ENCODE measurements at regions not wholly inside any gene's neighbourhood (a gene's known extent, or its start where the extent isn't known, plus 50 kb on each side); places are given as distances from the start of the nearest gene placed in this dataset.

DNA sequence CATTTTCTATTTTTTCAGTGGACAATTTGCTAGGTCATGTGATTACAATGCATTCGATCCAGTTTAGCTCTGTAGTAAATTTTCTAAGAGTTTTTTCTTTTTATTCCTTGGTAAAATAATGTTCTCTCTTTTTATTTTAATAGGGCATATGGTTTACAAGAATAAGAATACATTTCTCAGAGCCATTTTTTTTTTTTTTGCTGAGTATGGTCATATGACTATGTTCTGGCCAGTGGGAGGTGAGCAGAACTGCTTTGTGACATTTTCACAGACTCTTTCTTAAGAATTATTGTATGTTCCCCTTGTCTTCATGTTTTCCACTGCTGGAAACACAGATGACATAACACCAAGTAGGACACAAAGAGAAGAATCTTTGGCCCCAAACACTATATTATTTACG lies 626.6 kb upstream of the FSHR start:
- no peak overlapping the region for H3K27ac ChIP-seq
- H3K4me3 ChIP-seq, result no peak overlapping the region
- no peak for TF ChIP-seq EP300 (IDR thresholded peaks at IDR 0.05)
- no peak for TF ChIP-seq POLR2AphosphoS5 (IDR thresholded peaks at IDR 0.05)
- TF ChIP-seq POLR2A (IDR thresholded peaks at IDR 0.05), result no peak
- TF ChIP-seq, protein P1, sequence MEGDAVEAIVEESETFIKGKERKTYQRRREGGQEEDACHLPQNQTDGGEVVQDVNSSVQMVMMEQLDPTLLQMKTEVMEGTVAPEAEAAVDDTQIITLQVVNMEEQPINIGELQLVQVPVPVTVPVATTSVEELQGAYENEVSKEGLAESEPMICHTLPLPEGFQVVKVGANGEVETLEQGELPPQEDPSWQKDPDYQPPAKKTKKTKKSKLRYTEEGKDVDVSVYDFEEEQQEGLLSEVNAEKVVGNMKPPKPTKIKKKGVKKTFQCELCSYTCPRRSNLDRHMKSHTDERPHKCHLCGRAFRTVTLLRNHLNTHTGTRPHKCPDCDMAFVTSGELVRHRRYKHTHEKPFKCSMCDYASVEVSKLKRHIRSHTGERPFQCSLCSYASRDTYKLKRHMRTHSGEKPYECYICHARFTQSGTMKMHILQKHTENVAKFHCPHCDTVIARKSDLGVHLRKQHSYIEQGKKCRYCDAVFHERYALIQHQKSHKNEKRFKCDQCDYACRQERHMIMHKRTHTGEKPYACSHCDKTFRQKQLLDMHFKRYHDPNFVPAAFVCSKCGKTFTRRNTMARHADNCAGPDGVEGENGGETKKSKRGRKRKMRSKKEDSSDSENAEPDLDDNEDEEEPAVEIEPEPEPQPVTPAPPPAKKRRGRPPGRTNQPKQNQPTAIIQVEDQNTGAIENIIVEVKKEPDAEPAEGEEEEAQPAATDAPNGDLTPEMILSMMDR (IDR thresholded peaks at IDR 0.05), result no peak
- intact Hi-C loops (cut with DNase I), result no loop called here
- H3K27me3 ChIP-seq, result no peaks in the 10 kb centered on the region
- no peaks in the 10 kb centered on the region for H3K9me3 ChIP-seq
- no peak for DNase-seq
- no peaks in the 10 kb centered on the region for H3K36me3 ChIP-seq
- no peaks in the 10 kb centered on the region for H3K4me1 ChIP-seq
- 61 to 88% methylated on average over 2 of the region's 2 CpGs for WGBS, 2 donors

DNA sequence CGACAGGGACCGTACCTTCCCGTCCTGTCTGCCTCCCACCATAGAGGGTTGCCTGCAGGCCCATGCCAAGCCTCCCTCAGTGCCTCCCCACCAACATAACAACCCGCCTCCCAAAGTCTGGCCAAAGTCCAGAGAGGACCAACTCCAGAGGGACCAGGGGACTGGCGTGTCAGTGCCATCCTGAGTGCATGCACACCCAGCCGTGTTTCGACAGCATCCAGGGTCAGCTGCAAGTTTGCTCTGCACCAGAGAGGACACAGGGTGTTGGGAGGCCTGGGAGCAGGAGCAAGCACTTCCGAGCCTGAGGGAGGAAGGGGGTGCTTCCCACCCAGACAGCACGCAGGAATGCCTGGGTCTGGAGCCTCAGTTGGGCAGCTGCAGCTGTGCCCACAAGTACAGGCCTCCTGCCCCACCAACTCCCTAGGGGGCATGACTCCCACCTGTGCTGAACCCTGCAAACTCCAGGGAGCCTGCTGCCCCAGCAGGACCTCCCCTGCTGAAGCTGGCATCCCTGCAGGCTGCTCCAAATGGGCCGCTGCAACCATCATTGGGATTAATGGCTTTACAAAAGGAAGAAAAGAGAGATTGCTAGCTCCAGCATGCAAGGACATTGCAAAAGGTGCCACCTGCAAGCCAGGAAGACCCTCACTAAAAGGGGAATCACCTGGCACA lies 618.1 kb upstream of the FSHR start:
- Histone ChIP-seq H3K36me3 (no peaks in the 10 kb centered on the region), H3K27me3 (no peaks in the 10 kb centered on the region), H3K4me1 (no peaks in the 10 kb centered on the region), H3K27ac (no peak overlapping the region), H3K4me3 (no peak overlapping the region), H3K9me3 (no peaks in the 10 kb centered on the region)
- intact Hi-C loops (cut with DNase I), result loop anchor here (10.0 kb wide), 1 partner anchor 632 kb away; no protein-coding TSS in a partner anchor
- 80 to 92% methylated on average over 10 of the region's 10 CpGs for WGBS, 2 donors
- DNase-seq, result no peak
- TF ChIP-seq EP300 (IDR thresholded peaks at IDR 0.05), result no peak
- TF ChIP-seq POLR2A (IDR thresholded peaks at IDR 0.05), result no peak
- TF ChIP-seq, protein P1 (IDR thresholded peaks at IDR 0.05), result no peak
- TF ChIP-seq POLR2AphosphoS5 (IDR thresholded peaks at IDR 0.05), result no peak

DNA sequence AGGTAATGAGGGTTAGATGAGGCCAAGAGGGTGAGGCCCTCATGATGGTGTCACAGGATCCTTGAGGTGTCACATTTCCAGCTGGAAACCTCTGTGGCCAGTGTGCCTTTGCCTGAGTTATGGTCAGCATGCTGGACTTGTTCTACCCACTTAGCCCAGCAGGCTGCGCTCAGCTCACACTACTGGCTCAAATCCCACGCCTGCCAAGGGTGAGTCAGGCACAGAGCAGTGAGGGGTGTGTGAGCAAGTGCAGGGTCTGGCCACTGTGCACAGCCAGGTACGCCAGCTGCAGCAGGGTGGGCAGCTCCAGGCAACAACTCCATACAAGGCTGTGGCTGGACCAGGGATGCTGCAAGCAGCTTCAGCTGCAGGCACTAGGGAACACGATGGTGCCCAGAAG lies 616.6 kb upstream of the FSHR start:
- H3K4me3 ChIP-seq, result no peak overlapping the region
- H3K9me3 ChIP-seq, result no peaks in the 10 kb centered on the region
- H3K27me3 ChIP-seq, result no peaks in the 10 kb centered on the region
- 40 to 72% methylated on average over 4 of the region's 4 CpGs for WGBS, 2 donors
- intact Hi-C loops (cut with DNase I), result loop anchor here (10.0 kb wide), 1 partner anchor 634 kb away; no protein-coding TSS in a partner anchor
- TF ChIP-seq POLR2AphosphoS5 (IDR thresholded peaks at IDR 0.05) (no peak), EP300 (IDR thresholded peaks at IDR 0.05) (no peak), POLR2A (IDR thresholded peaks at IDR 0.05) (no peak)
- TF ChIP-seq, protein P1 (IDR thresholded peaks at IDR 0.05), result peak in 1 of 4 experiments; percentile 24
- no peaks in the 10 kb centered on the region for H3K4me1 ChIP-seq
- H3K36me3 ChIP-seq, result no peaks in the 10 kb centered on the region
- H3K27ac ChIP-seq, result no peak overlapping the region
- DNase-seq, result no peak

DNA sequence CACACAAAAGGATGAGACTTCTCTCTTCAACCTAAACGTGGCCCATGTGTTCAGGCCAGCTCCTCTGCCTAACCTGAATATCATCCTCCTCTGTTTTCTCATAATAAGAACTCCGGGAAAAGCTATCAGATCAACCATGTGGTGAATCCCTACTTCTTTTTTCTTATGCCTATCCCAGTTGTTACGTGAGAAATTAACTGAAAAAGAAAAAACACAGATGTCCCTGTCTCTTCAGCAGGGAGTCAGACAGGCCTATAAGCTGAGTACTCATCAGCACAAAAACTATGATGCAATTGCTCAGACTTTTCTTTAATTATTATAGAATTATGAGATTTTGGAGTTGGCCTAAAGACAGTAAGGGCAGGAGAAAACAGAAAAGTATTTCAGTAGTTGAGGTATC lies 613.0 kb upstream of the FSHR start:
- Histone ChIP-seq H3K4me3 (no peak overlapping the region), H3K27me3 (no peaks in the 10 kb centered on the region), H3K4me1 (no peaks in the 10 kb centered on the region), H3K36me3 (no peaks in the 10 kb centered on the region), H3K27ac (no peak overlapping the region), H3K9me3 (no peaks in the 10 kb centered on the region)
- TF ChIP-seq, protein P1 (IDR thresholded peaks at IDR 0.05), result no peak
- no peak for TF ChIP-seq EP300 (IDR thresholded peaks at IDR 0.05)
- no peak for TF ChIP-seq POLR2AphosphoS5 (IDR thresholded peaks at IDR 0.05)
- no peak for TF ChIP-seq POLR2A (IDR thresholded peaks at IDR 0.05)
- intact Hi-C loops (cut with DNase I), result no loop called here
- DNase-seq, result no peak
- 60 to 72% methylated on average over 3 of the region's 3 CpGs for WGBS, 2 donors

DNA sequence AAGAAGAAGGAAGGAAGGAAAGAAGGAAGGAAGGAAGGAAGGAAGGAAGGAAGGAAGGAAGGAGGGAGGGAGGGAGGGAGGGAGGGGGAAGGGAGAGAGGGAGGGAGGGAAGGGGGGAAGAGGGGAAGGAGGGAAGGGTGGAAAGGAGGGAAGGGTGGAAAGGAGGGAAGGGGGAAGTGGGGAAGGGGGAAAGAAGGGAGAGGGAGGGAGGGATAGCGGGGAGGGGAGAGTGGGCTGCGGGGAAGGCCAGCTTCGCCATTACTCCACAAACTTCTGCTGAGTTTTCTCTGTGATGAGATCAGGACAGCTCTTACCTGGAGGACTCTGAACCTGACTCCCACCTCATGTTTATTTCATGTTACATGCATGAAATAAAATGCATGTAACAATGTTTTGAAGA lies 601.5 kb upstream of the FSHR start:
- no peak for DNase-seq
- WGBS, 2 donors, result 86 to 90% methylated on average over 3 of the region's 3 CpGs
- no peak for TF ChIP-seq POLR2AphosphoS5 (IDR thresholded peaks at IDR 0.05)
- no peak for TF ChIP-seq EP300 (IDR thresholded peaks at IDR 0.05)
- no peak for TF ChIP-seq POLR2A (IDR thresholded peaks at IDR 0.05)
- TF ChIP-seq, protein P1 (IDR thresholded peaks at IDR 0.05), result no peak
- intact Hi-C loops (cut with DNase I), result no loop called here
- H3K4me1 ChIP-seq, result no peaks in the 10 kb centered on the region
- no peaks in the 10 kb centered on the region for H3K27me3 ChIP-seq
- H3K36me3 ChIP-seq, result no peaks in the 10 kb centered on the region
- no peak overlapping the region for H3K27ac ChIP-seq
- no peaks in the 10 kb centered on the region for H3K9me3 ChIP-seq
- no peak overlapping the region for H3K4me3 ChIP-seq
